ENCODE measurements at regions not wholly inside any gene's neighbourhood (a gene's known extent, or its start where the extent isn't known, plus 50 kb on each side); places are given as distances from the start of the nearest gene placed in this dataset.

- TF ChIP-seq EZH2 (IDR thresholded peaks at IDR 0.05; ENCODE audit: low read length, missing control alignments) (no peak), CTCF (conservative IDR thresholded peaks at IDR 0.05 in 1 of 2, IDR thresholded peaks at IDR 0.05 in 1 of 2; ENCODE audit: low read depth in 1 of 2, low read length in 2 of 2) (no peak)
- H3K36me3 ChIP-seq (ENCODE audit: control insufficient read depth, insufficient read depth, low read length), result no peaks in the 10 kb centered on the region
- H3K27ac ChIP-seq (ENCODE audit: insufficient read depth, low read length), result no peak overlapping the region
- H3K79me2 ChIP-seq (ENCODE audit: control insufficient read depth, insufficient read depth, low read length), result no peaks in the 10 kb centered on the region
- no peak overlapping the region for H3K4me2 ChIP-seq (ENCODE audit: extremely low read depth, insufficient read depth, low read length)
- no peaks in the 10 kb centered on the region for H3K4me1 ChIP-seq (ENCODE audit: control insufficient read depth, extremely low read depth, insufficient read depth, low read length)
- no peaks in the 10 kb centered on the region for H3K9me3 ChIP-seq (ENCODE audit: control insufficient read depth, insufficient read depth, low read depth, low read length)
- H3K4me3 ChIP-seq (replicated peaks in 1 of 4; ENCODE audit: control extremely low read depth in 1 of 4, insufficient read depth in 1 of 4, low read depth in 3 of 4, low read length in 4 of 4), result no peak overlapping the region
- H2AFZ ChIP-seq (ENCODE audit: low read length), result no peak overlapping the region
- no peaks in the 10 kb centered on the region for H4K20me1 ChIP-seq (ENCODE audit: control insufficient read depth, extremely low read depth, insufficient read depth, low read length)
- H3K9ac ChIP-seq (ENCODE audit: insufficient read depth, low read length), result no peak overlapping the region
- DNase-seq (ENCODE audit: low read depth in 2 of 2), result no peak
- no peaks in the 10 kb centered on the region for H3K27me3 ChIP-seq (ENCODE audit: control insufficient read depth, insufficient read depth, low read length)
These were observed 207.3 kb upstream of the RADX start for GRCh38 chrX:106404512-106404911.

GRCh38 chrX:106415276-106415895 lies 196.4 kb upstream of the RADX start:
- no peaks in the 10 kb centered on the region for H4K20me1 ChIP-seq (ENCODE audit: control insufficient read depth, extremely low read depth, insufficient read depth, low read length)
- no peak overlapping the region for H2AFZ ChIP-seq (ENCODE audit: low read length)
- H3K9me3 ChIP-seq (ENCODE audit: control insufficient read depth, insufficient read depth, low read depth, low read length), result no peaks in the 10 kb centered on the region
- no peaks in the 10 kb centered on the region for H3K4me1 ChIP-seq (ENCODE audit: control insufficient read depth, extremely low read depth, insufficient read depth, low read length)
- no peak overlapping the region for H3K27ac ChIP-seq (ENCODE audit: insufficient read depth, low read length)
- TF ChIP-seq EZH2 (IDR thresholded peaks at IDR 0.05; ENCODE audit: low read length, missing control alignments), result no peak
- peak; percentile 39 to 61 for TF ChIP-seq CTCF (conservative IDR thresholded peaks at IDR 0.05 in 1 of 2, IDR thresholded peaks at IDR 0.05 in 1 of 2; ENCODE audit: low read depth in 1 of 2, low read length in 2 of 2)
- DNase-seq (ENCODE audit: low read depth in 2 of 2), result peak; percentile 6 to 11
- no peaks in the 10 kb centered on the region for H3K79me2 ChIP-seq (ENCODE audit: control insufficient read depth, insufficient read depth, low read length)
- no peak overlapping the region for H3K9ac ChIP-seq (ENCODE audit: insufficient read depth, low read length)
- H3K36me3 ChIP-seq (ENCODE audit: control insufficient read depth, insufficient read depth, low read length), result no peaks in the 10 kb centered on the region
- H3K27me3 ChIP-seq (ENCODE audit: control insufficient read depth, insufficient read depth, low read length), result no peaks in the 10 kb centered on the region
- H3K4me3 ChIP-seq (replicated peaks in 1 of 4; ENCODE audit: control extremely low read depth in 1 of 4, insufficient read depth in 1 of 4, low read depth in 3 of 4, low read length in 4 of 4), result no peak overlapping the region
- H3K4me2 ChIP-seq (ENCODE audit: extremely low read depth, insufficient read depth, low read length), result no peak overlapping the region

GRCh38 chrX:106436691-106437090 lies 175.1 kb upstream of the RADX start:
- Histone ChIP-seq H3K27ac (ENCODE audit: insufficient read depth, low read length) (no peak overlapping the region), H3K79me2 (ENCODE audit: control insufficient read depth, insufficient read depth, low read length) (no peaks in the 10 kb centered on the region), H3K4me2 (ENCODE audit: extremely low read depth, insufficient read depth, low read length) (no peak overlapping the region), H2AFZ (ENCODE audit: low read length) (no peak overlapping the region), H3K4me3 (replicated peaks in 1 of 4; ENCODE audit: control extremely low read depth in 1 of 4, insufficient read depth in 1 of 4, low read depth in 3 of 4, low read length in 4 of 4) (no peak overlapping the region), H4K20me1 (ENCODE audit: control insufficient read depth, extremely low read depth, insufficient read depth, low read length) (no peaks in the 10 kb centered on the region), H3K4me1 (ENCODE audit: control insufficient read depth, extremely low read depth, insufficient read depth, low read length) (no peaks in the 10 kb centered on the region), H3K9me3 (ENCODE audit: control insufficient read depth, insufficient read depth, low read depth, low read length) (no peaks in the 10 kb centered on the region), H3K27me3 (ENCODE audit: control insufficient read depth, insufficient read depth, low read length) (no peaks in the 10 kb centered on the region), H3K9ac (ENCODE audit: insufficient read depth, low read length) (no peak overlapping the region), H3K36me3 (ENCODE audit: control insufficient read depth, insufficient read depth, low read length) (no peaks in the 10 kb centered on the region)
- TF ChIP-seq CTCF (conservative IDR thresholded peaks at IDR 0.05 in 1 of 2, IDR thresholded peaks at IDR 0.05 in 1 of 2; ENCODE audit: low read depth in 1 of 2, low read length in 2 of 2), result no peak
- no peak for TF ChIP-seq EZH2 (IDR thresholded peaks at IDR 0.05; ENCODE audit: low read length, missing control alignments)
- no peak for DNase-seq (ENCODE audit: low read depth in 2 of 2)

Measured in fibroblast of lung (primary cell).